Heart right ventricle (tissue), 16 donors: ENCODE measurements at regions not wholly inside any gene's neighbourhood (a gene's known extent, or its start where the extent isn't known, plus 50 kb on each side); places are given as distances from the start of the nearest gene placed in this dataset.
"Not testable (repeated sequence)": the region's sequence is repeated elsewhere in the genome, so short reads cannot be mapped to it uniquely, and the experiment has no call there.

Source experiments
- ATAC-seq, 8 donors: fragments of 200-7000 bp; cut with Tn5 transposase; one replicate each; pipeline ENCODE4 v1.9.1; 2020; ENCODE audit warnings: mild to moderate bottlenecking in 8 of 8, moderate library complexity in 8 of 8, moderate number of reproducible peaks in 1 of 8
- DNase-seq, 2 donors: peaks; one replicate each; pipeline ENCODE4 v3.0.0-alpha.2; 2020
- H3K27ac ChIP-seq, 10 donors: fragments of 200-600 bp; sonication (generic) in 2 of 10; one replicate each; pipeline versions ENCODE4 v1.5.0 to v1.8.0; 2020 to 2022; ENCODE audit warnings: mild to moderate bottlenecking in 3 of 10
- H3K27me3 ChIP-seq, 7 donors: fragments of 200-600 bp; one replicate each; pipeline ENCODE4 v1.8.0; 2021 to 2022; ENCODE audit warnings: mild to moderate bottlenecking in 2 of 7
- H3K36me3 ChIP-seq, 9 donors: fragments of 200-600 bp; sonication (generic) in 1 of 9; one replicate each; pipeline versions ENCODE4 v1.5.0 to v1.8.0; 2020 to 2022; ENCODE audit warnings: mild to moderate bottlenecking in 2 of 9
- H3K4me1 ChIP-seq, 9 donors: fragments of 200-600 bp; sonication (generic) in 1 of 9; one replicate each; pipeline versions ENCODE4 v1.5.0 to v1.8.0; 2020 to 2022; ENCODE audit warnings: mild to moderate bottlenecking in 4 of 9
- H3K4me3 ChIP-seq, 10 donors: fragments of 200-600 bp; sonication (generic) in 2 of 10; one replicate each; pipeline versions ENCODE4 v1.5.0 to v1.8.0; 2020 to 2022; ENCODE audit warnings: mild to moderate bottlenecking in 7 of 10, moderate library complexity in 2 of 10
- H3K9me3 ChIP-seq, 11 donors: fragments of 200-600 bp in 10 of 11; sonication (generic) in 2 of 11; one replicate each; pipeline versions ENCODE4 v1.5.0 to v1.8.0; 2013 to 2022; ENCODE audit warnings: mild to moderate bottlenecking in 2 of 11, control low read depth in 1 of 11, moderate library complexity in 1 of 11
- WGBS, 2 donors: extraction: QIAGEN DNeasy Blood & Tissue Kit; methylation state at CpG; one replicate each; pipeline ENCODE4 v1.1.7; 2013; ENCODE audit warnings: inconsistent platforms in 1 of 2; 5-methylcytosine and 5-hydroxymethylcytosine counted together
- intact Hi-C, 10 donors: fragments of 100-400 bp; cut with DNase I; formaldehyde crosslinking; loops; one replicate each; pipeline versions ENCODE4 v1.11.1 to v1.14.2; 2022
- TF ChIP-seq, protein P1 (sequence below), 9 donors: fragments of 200-600 bp; sonication (generic) in 2 of 9; IDR thresholded peaks; one replicate each; pipeline versions ENCODE4 v1.5.0 to v1.8.0; 2021 to 2022; ENCODE audit warnings: antibody characterized with exemption in 9 of 9, mild to moderate bottlenecking in 5 of 9, moderate library complexity in 1 of 9
- donor health status: Arrhythmogenic right ventricular cardiomyopathy.
- donor health status: ischemic (EF 13 %, LVEDD 7.1; RV severe dilation, severe dysfunction).
- donor health status: healthy with polysubstance abuse.
- donor health status: DM: no; HTN: yes; CAD: no.
- donor health status: DM: no; HTN: no; CAD: no.
- donor health status: ischemic (EF 25% LVEDD 6.9; RV normal size, moderate dysfunction).
- donor health status: ischemic (EF 25% LVEDD 5.7; RV mildly dilated, moderate dysfunction).
- donor health status: healthy.
- donor health status: DM: yes; HTN: yes; CAD: no.
- donor health status: Ischemic cardiomyopathy.
- donor health status: ischemic (EF 35%, LVEDD 5.7; RV mildly dilated, moderate dysfunction).
- donor health status: nonischemic (EF 11% LVEDD 7.7; RV severe dilation, severe dysfunction).
- donor health status: DM: yes; HTN: yes; CAD: no.
- donor health status: PGD.
- donor health status: ischemic (EF 29% LVEDD 5.4; RV normal size, mild dysfunction).
- donor health status: nonischemic (EF 23%, LVEDD 6.1; RV moderate dilation, normal function).

GRCh38 chr2:4098137-4098536 is 394.8 kb downstream of the DCDC2C start:
- TF ChIP-seq, protein P1, sequence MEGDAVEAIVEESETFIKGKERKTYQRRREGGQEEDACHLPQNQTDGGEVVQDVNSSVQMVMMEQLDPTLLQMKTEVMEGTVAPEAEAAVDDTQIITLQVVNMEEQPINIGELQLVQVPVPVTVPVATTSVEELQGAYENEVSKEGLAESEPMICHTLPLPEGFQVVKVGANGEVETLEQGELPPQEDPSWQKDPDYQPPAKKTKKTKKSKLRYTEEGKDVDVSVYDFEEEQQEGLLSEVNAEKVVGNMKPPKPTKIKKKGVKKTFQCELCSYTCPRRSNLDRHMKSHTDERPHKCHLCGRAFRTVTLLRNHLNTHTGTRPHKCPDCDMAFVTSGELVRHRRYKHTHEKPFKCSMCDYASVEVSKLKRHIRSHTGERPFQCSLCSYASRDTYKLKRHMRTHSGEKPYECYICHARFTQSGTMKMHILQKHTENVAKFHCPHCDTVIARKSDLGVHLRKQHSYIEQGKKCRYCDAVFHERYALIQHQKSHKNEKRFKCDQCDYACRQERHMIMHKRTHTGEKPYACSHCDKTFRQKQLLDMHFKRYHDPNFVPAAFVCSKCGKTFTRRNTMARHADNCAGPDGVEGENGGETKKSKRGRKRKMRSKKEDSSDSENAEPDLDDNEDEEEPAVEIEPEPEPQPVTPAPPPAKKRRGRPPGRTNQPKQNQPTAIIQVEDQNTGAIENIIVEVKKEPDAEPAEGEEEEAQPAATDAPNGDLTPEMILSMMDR (IDR thresholded peaks at IDR 0.05) = no peak
- Histone ChIP-seq H3K4me1 (no peaks in the 10 kb centered on the region), H3K9me3 (no peaks in the 10 kb centered on the region), H3K27me3 (no peaks in the 10 kb centered on the region), H3K36me3 (no peaks in the 10 kb centered on the region), H3K4me3 (no peak overlapping the region), H3K27ac (no peak overlapping the region)
- DNase-seq (no peak), ATAC-seq (no peak)
- WGBS, 2 donors = 80 to 82% methylated on average over 5 of the region's 5 CpGs
- intact Hi-C loops = no loop called here

- intact Hi-C loops = no loop called here
- no peak overlapping the region for H3K27ac ChIP-seq
- DNase-seq = no peak
- WGBS, 2 donors = 83 to 87% methylated on average over 2 of the region's 2 CpGs
- no peak overlapping the region for H3K4me3 ChIP-seq
- no peak for ATAC-seq
- H3K4me1 ChIP-seq = no peaks in the 10 kb centered on the region
- H3K36me3 ChIP-seq = no peaks in the 10 kb centered on the region
- TF ChIP-seq, protein P1 (IDR thresholded peaks at IDR 0.05) = no peak
- no peaks in the 10 kb centered on the region for H3K27me3 ChIP-seq
- no peaks in the 10 kb centered on the region for H3K9me3 ChIP-seq
Measured at GRCh38 chr2:4101936-4102335, 398.6 kb downstream of the DCDC2C start.

- no peak for DNase-seq
- H3K9me3 ChIP-seq = no peaks in the 10 kb centered on the region
- ATAC-seq = no peak
- 69 to 72% methylated on average over 7 of the region's 7 CpGs for WGBS, 2 donors
- no peak overlapping the region for H3K4me3 ChIP-seq
- intact Hi-C loops = no loop called here
- TF ChIP-seq, protein P1 (IDR thresholded peaks at IDR 0.05) = no peak
- no peaks in the 10 kb centered on the region for H3K4me1 ChIP-seq
- no peaks in the 10 kb centered on the region for H3K27me3 ChIP-seq
- H3K27ac ChIP-seq = no peak overlapping the region
- no peaks in the 10 kb centered on the region for H3K36me3 ChIP-seq
Measured at GRCh38 chr2:4107179-4107578, 403.8 kb downstream of the DCDC2C start.

- TF ChIP-seq, protein P1 (IDR thresholded peaks at IDR 0.05) = no peak
- intact Hi-C loops = no loop called here
- H3K4me3 ChIP-seq = no peak overlapping the region
- WGBS, 2 donors = 79 to 87% methylated on average over 4 of the region's 4 CpGs
- DNase-seq (no peak), ATAC-seq (no peak)
- no peaks in the 10 kb centered on the region for H3K36me3 ChIP-seq
- peaks cover 0 to 14% (median 0%) of the 10 kb centered on the region in 11 donors for H3K9me3 ChIP-seq
- no peaks in the 10 kb centered on the region for H3K4me1 ChIP-seq
- no peak overlapping the region for H3K27ac ChIP-seq
- H3K27me3 ChIP-seq = no peaks in the 10 kb centered on the region
Measured at GRCh38 chr2:4110273-4110672, 406.9 kb downstream of the DCDC2C start.

GRCh38 chr2:4115435-4115834 is 412.1 kb downstream of the DCDC2C start:
- peaks cover 0 to 51% (median 5%) of the 10 kb centered on the region in 11 donors for H3K9me3 ChIP-seq
- ATAC-seq, H3K4me1 ChIP-seq, DNase-seq, H3K36me3 ChIP-seq, H3K4me3 ChIP-seq, intact Hi-C loops, H3K27ac ChIP-seq, H3K27me3 ChIP-seq: not testable (repeated sequence)
- 77 to 81% methylated on average over 3 of the region's 3 CpGs for WGBS, 2 donors
